Upper lobe of left lung (tissue), 6 donors: ENCODE measurements at regions not wholly inside any gene's neighbourhood (a gene's known extent, or its start where the extent isn't known, plus 50 kb on each side); places are given as distances from the start of the nearest gene placed in this dataset.
"Not testable (repeated sequence)": the region's sequence is repeated elsewhere in the genome, so short reads cannot be mapped to it uniquely, and the experiment has no call there.

Source experiments
- ATAC-seq, 2 donors: fragments of 200-7000 bp; cut with Tn5 transposase; one replicate each; pipeline ENCODE4 v1.9.1; 2022; ENCODE audit warnings: mild to moderate bottlenecking in 2 of 2, moderate library complexity in 2 of 2; ENCODE audit not compliant: low FRiP score in 2 of 2
- DNase-seq, 2 donors: peaks; one replicate each; pipeline ENCODE4 v3.0.0-alpha.2; 2019 to 2020
- H3K27ac ChIP-seq, 4 donors: fragments of 200-600 bp; sonication (generic); one replicate each; pipeline ENCODE4 v1.5.1; 2016 to 2019
- H3K27me3 ChIP-seq, 4 donors: fragments of 200-600 bp; sonication (generic); one replicate each; pipeline ENCODE4 v1.5.1; 2017 to 2019
- H3K36me3 ChIP-seq, 4 donors: fragments of 200-600 bp; sonication (generic); one replicate each; pipeline ENCODE4 v1.5.1; 2016 to 2019
- H3K4me1 ChIP-seq, 4 donors: fragments of 200-600 bp; sonication (generic); one replicate each; pipeline ENCODE4 v1.5.1; 2018 to 2019
- H3K4me3 ChIP-seq, 4 donors: fragments of 200-600 bp; sonication (generic); one replicate each; pipeline ENCODE4 v1.5.1; 2017 to 2019; ENCODE audit warnings: mild to moderate bottlenecking in 2 of 4, moderate library complexity in 1 of 4
- H3K9me3 ChIP-seq, 4 donors: fragments of 200-600 bp; sonication (generic); one replicate each; pipeline ENCODE4 v1.5.1; 2018 to 2019
- EP300 ChIP-seq, 4 donors: sonication (generic); formaldehyde crosslinking; IDR thresholded peaks; one replicate each; pipeline ENCODE4 v1.5.1; 2017; ENCODE audit warnings: antibody characterized with exemption in 4 of 4, control low read depth in 2 of 4
- POLR2A ChIP-seq, 4 donors: fragments of 450-650 bp; IDR thresholded peaks; one replicate each; pipeline ENCODE4 v1.5.1; 2016 to 2017; ENCODE audit warnings: antibody characterized with exemption in 4 of 4, mild to moderate bottlenecking in 2 of 4
- POLR2AphosphoS5 ChIP-seq, 2 donors: sonication (generic); formaldehyde crosslinking; IDR thresholded peaks; one replicate each; pipeline ENCODE4 v1.5.1; 2017; ENCODE audit warnings: antibody characterized with exemption in 2 of 2
- WGBS, 2 donors: methylation state at CpG; one replicate each; pipeline ENCODE4 v1.1.5; 2017 to 2018; 5-methylcytosine and 5-hydroxymethylcytosine counted together
- TF ChIP-seq, protein P1 (sequence below), 6 experiments: fragments of 450-650 bp in 4 of 6; fragments of 200-600 bp in 2 of 6; sonication (generic) in 2 of 6; IDR thresholded peaks; one replicate each; pipeline ENCODE4 v1.5.1; 2016 to 2019; ENCODE audit warnings: antibody characterized with exemption in 6 of 6
- donor health status: DM: no; HTN: no; CAD: no; lungs with moderate emphysema.
- donor health status: DM: no; HTN: yes; CAD: no; lungs with severe emphysema.

DNA sequence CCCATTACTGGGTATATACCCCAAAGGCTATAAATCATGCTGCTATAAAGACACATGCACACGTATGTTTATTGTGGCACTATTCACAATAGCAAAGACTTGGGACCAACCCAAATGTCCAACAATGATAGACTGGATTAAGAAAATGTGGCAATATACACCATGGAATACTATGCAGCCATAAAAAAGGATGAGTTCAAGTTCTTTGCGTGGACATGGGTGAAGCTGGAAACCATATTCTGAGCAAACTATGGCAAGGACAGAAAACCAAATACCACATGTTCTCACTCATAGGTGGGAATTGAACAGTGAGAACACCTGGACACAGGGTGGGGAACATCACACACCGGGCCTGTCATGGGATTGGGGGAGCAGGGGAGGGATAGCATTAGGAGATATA, 54.4 kb upstream of the MUCL1 start:
- H3K36me3 ChIP-seq, H3K27me3 ChIP-seq, H3K27ac ChIP-seq, H3K9me3 ChIP-seq, H3K4me3 ChIP-seq, ATAC-seq, H3K4me1 ChIP-seq, DNase-seq: not testable (repeated sequence)
- 90 to 91% methylated on average over 3 of the region's 3 CpGs for WGBS, 2 donors

- no peak for DNase-seq
- Histone ChIP-seq H3K27ac (no peak overlapping the region), H3K9me3 (no peaks in the 10 kb centered on the region), H3K4me3 (no peak overlapping the region), H3K27me3 (no peaks in the 10 kb centered on the region), H3K4me1 (no peaks in the 10 kb centered on the region), H3K36me3 (no peaks in the 10 kb centered on the region)
- 75 to 85% methylated on average over 1 of the region's 1 CpG for WGBS, 2 donors
- TF ChIP-seq POLR2A (IDR thresholded peaks at IDR 0.05) = no peak
- TF ChIP-seq POLR2AphosphoS5 (IDR thresholded peaks at IDR 0.05) = no peak
- no peak for ATAC-seq
Observed at GRCh38 chr12:54798651-54799050, 55.7 kb upstream of the MUCL1 start.

DNA sequence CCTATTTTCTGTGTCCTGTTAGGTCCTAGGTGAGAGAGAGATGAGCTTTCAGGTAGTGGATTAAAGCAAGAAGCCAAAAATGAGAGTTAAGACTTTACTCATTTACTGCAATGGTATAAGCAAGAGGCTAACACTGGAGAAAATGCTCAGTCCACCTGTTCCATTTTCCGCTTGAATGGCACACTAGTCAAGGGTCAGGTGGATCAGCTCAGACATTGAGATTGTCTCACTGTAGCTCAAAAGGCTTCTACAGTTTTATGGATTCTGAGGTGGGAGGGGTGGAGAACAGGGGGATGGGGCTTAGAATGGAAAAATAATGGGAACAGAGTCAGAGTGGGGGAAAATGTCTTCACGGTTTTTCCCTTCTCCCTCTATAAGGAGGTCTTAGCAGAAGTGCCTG, 57.3 kb upstream of the MUCL1 start:
- TF ChIP-seq POLR2A (IDR thresholded peaks at IDR 0.05) (no peak), POLR2AphosphoS5 (IDR thresholded peaks at IDR 0.05) (no peak), EP300 (IDR thresholded peaks at IDR 0.05) (no peak)
- TF ChIP-seq, protein P1, sequence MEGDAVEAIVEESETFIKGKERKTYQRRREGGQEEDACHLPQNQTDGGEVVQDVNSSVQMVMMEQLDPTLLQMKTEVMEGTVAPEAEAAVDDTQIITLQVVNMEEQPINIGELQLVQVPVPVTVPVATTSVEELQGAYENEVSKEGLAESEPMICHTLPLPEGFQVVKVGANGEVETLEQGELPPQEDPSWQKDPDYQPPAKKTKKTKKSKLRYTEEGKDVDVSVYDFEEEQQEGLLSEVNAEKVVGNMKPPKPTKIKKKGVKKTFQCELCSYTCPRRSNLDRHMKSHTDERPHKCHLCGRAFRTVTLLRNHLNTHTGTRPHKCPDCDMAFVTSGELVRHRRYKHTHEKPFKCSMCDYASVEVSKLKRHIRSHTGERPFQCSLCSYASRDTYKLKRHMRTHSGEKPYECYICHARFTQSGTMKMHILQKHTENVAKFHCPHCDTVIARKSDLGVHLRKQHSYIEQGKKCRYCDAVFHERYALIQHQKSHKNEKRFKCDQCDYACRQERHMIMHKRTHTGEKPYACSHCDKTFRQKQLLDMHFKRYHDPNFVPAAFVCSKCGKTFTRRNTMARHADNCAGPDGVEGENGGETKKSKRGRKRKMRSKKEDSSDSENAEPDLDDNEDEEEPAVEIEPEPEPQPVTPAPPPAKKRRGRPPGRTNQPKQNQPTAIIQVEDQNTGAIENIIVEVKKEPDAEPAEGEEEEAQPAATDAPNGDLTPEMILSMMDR (IDR thresholded peaks at IDR 0.05) = no peak
- Histone ChIP-seq H3K4me1 (no peaks in the 10 kb centered on the region), H3K27ac (no peak overlapping the region), H3K36me3 (no peaks in the 10 kb centered on the region), H3K27me3 (no peaks in the 10 kb centered on the region), H3K9me3 (no peaks in the 10 kb centered on the region), H3K4me3 (no peak overlapping the region)
- DNase-seq (no peak), ATAC-seq (no peak)
- 84 to 89% methylated on average over 2 of the region's 2 CpGs for WGBS, 2 donors

DNA sequence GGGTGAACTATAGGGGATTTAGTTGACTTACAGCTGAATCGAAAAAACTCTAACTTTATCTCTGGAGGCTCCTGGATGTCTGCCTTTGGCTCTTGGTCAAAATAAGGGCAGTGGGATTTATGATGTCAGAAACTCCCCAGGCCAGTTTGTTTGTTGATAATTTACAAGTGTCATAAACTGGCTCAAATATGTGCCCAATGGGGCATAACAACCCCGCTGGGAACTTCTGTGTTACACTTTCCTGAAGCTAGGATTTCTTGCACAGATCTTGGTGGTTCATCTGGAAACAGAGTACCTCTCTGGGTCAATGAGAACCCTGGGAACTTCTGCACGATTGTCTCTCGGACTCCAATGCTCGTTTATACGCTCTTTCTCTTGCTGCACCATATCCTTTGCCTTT, 58.7 kb upstream of the MUCL1 start:
- no peak overlapping the region for H3K4me3 ChIP-seq
- 79 to 84% methylated on average over 6 of the region's 6 CpGs for WGBS, 2 donors
- no peak for ATAC-seq
- TF ChIP-seq POLR2AphosphoS5 (IDR thresholded peaks at IDR 0.05) = no peak
- no peak for TF ChIP-seq EP300 (IDR thresholded peaks at IDR 0.05)
- TF ChIP-seq, protein P1 (IDR thresholded peaks at IDR 0.05) = no peak
- TF ChIP-seq POLR2A (IDR thresholded peaks at IDR 0.05) = no peak
- no peaks in the 10 kb centered on the region for H3K9me3 ChIP-seq
- DNase-seq = no peak
- H3K36me3 ChIP-seq = no peaks in the 10 kb centered on the region
- no peaks in the 10 kb centered on the region for H3K27me3 ChIP-seq
- H3K27ac ChIP-seq = no peak overlapping the region
- no peaks in the 10 kb centered on the region for H3K4me1 ChIP-seq

- Histone ChIP-seq H3K4me1 (no peaks in the 10 kb centered on the region), H3K27me3 (no peaks in the 10 kb centered on the region), H3K4me3 (no peak overlapping the region), H3K9me3 (peaks cover 0 to 18% (median 9%) of the 10 kb centered on the region in 4 donors), H3K36me3 (no peaks in the 10 kb centered on the region), H3K27ac (no peak overlapping the region)
- ATAC-seq (no peak), DNase-seq (no peak)
- TF ChIP-seq POLR2AphosphoS5 (IDR thresholded peaks at IDR 0.05) (no peak), POLR2A (IDR thresholded peaks at IDR 0.05) (no peak), EP300 (IDR thresholded peaks at IDR 0.05) (no peak)
- TF ChIP-seq, protein P1 (IDR thresholded peaks at IDR 0.05) = no peak
- 68 to 71% methylated on average over 2 to 5 of the region's 5 CpGs for whole genome bisulfite sequencing, 2 donors
Observed at GRCh38 chr12:54786081-54786480, 68.2 kb upstream of the MUCL1 start.

GRCh38 chr12:54784115-54784514, 70.2 kb upstream of the MUCL1 start:
- Histone ChIP-seq H3K27me3 (no peaks in the 10 kb centered on the region), H3K27ac (no peak overlapping the region), H3K36me3 (no peaks in the 10 kb centered on the region), H3K4me3 (no peak overlapping the region), H3K4me1 (no peaks in the 10 kb centered on the region), H3K9me3 (peaks cover 0 to 18% (median 9%) of the 10 kb centered on the region in 4 donors)
- no peak for TF ChIP-seq POLR2AphosphoS5 (IDR thresholded peaks at IDR 0.05)
- TF ChIP-seq POLR2A (IDR thresholded peaks at IDR 0.05) = no peak
- TF ChIP-seq EP300 (IDR thresholded peaks at IDR 0.05) = no peak
- TF ChIP-seq, protein P1 (IDR thresholded peaks at IDR 0.05) = no peak
- ATAC-seq (no peak), DNase-seq (no peak)

DNA sequence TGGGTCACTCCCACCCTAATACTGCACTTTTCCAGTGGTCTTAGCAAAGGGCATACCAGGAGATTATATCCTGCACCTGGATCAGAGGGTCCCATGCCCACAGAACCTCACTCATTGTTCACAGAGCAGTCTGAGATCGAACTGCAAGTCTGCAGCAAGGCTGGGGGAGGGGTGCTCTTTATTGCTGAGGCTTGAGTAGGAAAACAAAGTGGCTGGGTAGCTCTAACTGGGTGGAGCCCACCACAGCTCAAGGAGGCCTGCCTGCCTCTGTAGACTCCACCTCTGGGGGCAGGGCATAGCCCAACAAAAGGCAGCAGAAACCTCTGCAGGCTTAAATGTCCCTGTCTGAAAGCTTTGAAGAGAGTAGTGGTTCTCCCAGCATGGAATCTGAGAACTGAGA, 77.3 kb upstream of the MUCL1 start:
- ATAC-seq, H3K4me3 ChIP-seq, DNase-seq, H3K36me3 ChIP-seq, H3K27ac ChIP-seq, H3K4me1 ChIP-seq, H3K9me3 ChIP-seq, H3K27me3 ChIP-seq: not testable (repeated sequence)
- WGBS, 2 donors = 46% methylated on average over 1 of the region's 1 CpG; no CpG with 5 or more reads in 1 of the 2 donors
